SU-DHL-6 (cell line): ENCODE measurements at regions not wholly inside any gene's neighbourhood (a gene's known extent, or its start where the extent isn't known, plus 50 kb on each side); places are given as distances from the start of the nearest gene placed in this dataset.

Source experiments
- H2AFZ ChIP-seq: fragments of 200-600 bp; sonication (generic); 2 replicates; pipeline ENCODE4 v1.6.1; 2014; ENCODE audit warnings: low read depth, mild to moderate bottlenecking, moderate library complexity, mixed read lengths, antibody characterized with exemption, low read length; ENCODE audit not compliant: severe bottlenecking
- H3F3A ChIP-seq: fragments of 200-600 bp; shearing (Covaris generic); 2 replicates; pipeline ENCODE4 v1.6.0; 2016; ENCODE audit warnings: antibody characterized with exemption, mild to moderate bottlenecking; ENCODE audit not compliant: insufficient read depth
- H3K27ac ChIP-seq: fragments of 200-600 bp; sonication (generic); 2 replicates; pipeline ENCODE4 v1.5.1; 2016; ENCODE audit warnings: low read depth, mild to moderate bottlenecking, low read length, moderate library complexity, mixed read lengths
- H3K27me3 ChIP-seq: fragments of 200-600 bp; sonication (generic), shearing (Covaris generic); 2 replicates; pipeline ENCODE4 v1.6.0; 2014; ENCODE audit warnings: mild to moderate bottlenecking, low read length
- H3K36me3 ChIP-seq: fragments of 200-600 bp; sonication (generic); 2 replicates; pipeline ENCODE4 v1.6.1; 2014; ENCODE audit warnings: mild to moderate bottlenecking, low read length, mixed read lengths
- H3K4me2 ChIP-seq: fragments of 300-600, 200-600 bp; shearing (Covaris generic), sonication (generic); 2 replicates; pipeline ENCODE4 v1.6.0; 2014; ENCODE audit warnings: low read length, low read depth, mild to moderate bottlenecking; ENCODE audit not compliant: poor library complexity, severe bottlenecking
- H3K4me3 ChIP-seq: fragments of 200-600 bp; sonication (generic); 2 replicates; pipeline ENCODE4 v1.5.1; 2014; ENCODE audit warnings: antibody characterized with exemption, low read length, mild to moderate bottlenecking, mixed read lengths; ENCODE audit not compliant: insufficient read depth, poor library complexity, severe bottlenecking
- H3K79me2 ChIP-seq: fragments of 200-600 bp; sonication (generic); 2 replicates; pipeline ENCODE4 v1.6.1; 2014; ENCODE audit warnings: mild to moderate bottlenecking, low read length, moderate library complexity; ENCODE audit not compliant: insufficient read depth
- H3K9ac ChIP-seq: fragments of 200-600 bp; sonication (generic); 2 replicates; pipeline ENCODE4 v1.7.0; 2014; ENCODE audit warnings: mild to moderate bottlenecking, low read length
- H3K9me2 ChIP-seq: fragments of 200-600 bp; sonication (generic); replicated peaks from 2 replicates; pipeline ENCODE4 v1.6.1; 2014; ENCODE audit warnings: low read length; ENCODE audit not compliant: insufficient read depth
- H3K9me3 ChIP-seq: fragments of 200-600 bp; sonication (generic); 2 replicates; pipeline ENCODE4 v1.6.1; 2014; ENCODE audit warnings: low read length, mixed read lengths; ENCODE audit not compliant: insufficient read depth
- H4K20me1 ChIP-seq: fragments of 200-600 bp; sonication (generic); 2 replicates; pipeline ENCODE4 v1.6.1; 2014; ENCODE audit warnings: low read depth, mild to moderate bottlenecking, antibody characterized with exemption, low read length, moderate library complexity, mixed read lengths
- CTCF ChIP-seq: fragments of 200-600 bp; sonication (generic); IDR thresholded peaks from one replicate; pipeline ENCODE4 v1.5.1; 2017; ENCODE audit warnings: antibody characterized with exemption, mild to moderate bottlenecking, low read length, moderate library complexity; ENCODE audit not compliant: insufficient read depth, poor library complexity, severe bottlenecking
- EZH2phosphoT487 ChIP-seq: fragments of 200-600 bp; sonication (generic), shearing (Covaris generic); conservative IDR thresholded peaks from 2 replicates; pipeline ENCODE4 v1.6.1; 2018; ENCODE audit warnings: mild to moderate bottlenecking, antibody characterized with exemption, low read length, moderate library complexity, mixed read lengths

GRCh38 chr2:120423167-120423943, 77.4 kb downstream of the INHBB start:
- Histone ChIP-seq H3K9ac (no peak overlapping the region), H3K9me2 (no peaks in the 10 kb centered on the region), H3K79me2 (no peaks in the 10 kb centered on the region), H3K27ac (no peak overlapping the region), H3K27me3 (no peaks in the 10 kb centered on the region), H3K9me3 (no peaks in the 10 kb centered on the region), H3K36me3 (no peaks in the 10 kb centered on the region), H2AFZ (no peak overlapping the region), H4K20me1 (no peaks in the 10 kb centered on the region), H3F3A (no peaks in the 10 kb centered on the region), H3K4me3 (no peak overlapping the region), H3K4me2 (no peak overlapping the region)
- TF ChIP-seq EZH2phosphoT487 = no peak
- TF ChIP-seq CTCF = no peak

GRCh38 chr2:120424274-120424796, 78.4 kb downstream of the INHBB start:
- Histone ChIP-seq H3K27ac (no peak overlapping the region), H3K9me2 (no peaks in the 10 kb centered on the region), H3K79me2 (no peaks in the 10 kb centered on the region), H3K36me3 (no peaks in the 10 kb centered on the region), H3K4me2 (no peak overlapping the region), H4K20me1 (no peaks in the 10 kb centered on the region), H3F3A (no peaks in the 10 kb centered on the region), H3K9ac (no peak overlapping the region), H3K9me3 (no peaks in the 10 kb centered on the region), H3K27me3 (no peaks in the 10 kb centered on the region), H3K4me3 (no peak overlapping the region), H2AFZ (no peak overlapping the region)
- TF ChIP-seq EZH2phosphoT487 (no peak), CTCF (no peak)

- Histone ChIP-seq H3K9me2 (no peaks in the 10 kb centered on the region), H3K4me2 (no peak overlapping the region), H3K36me3 (no peaks in the 10 kb centered on the region), H3K27ac (no peak overlapping the region), H3F3A (no peaks in the 10 kb centered on the region), H3K27me3 (no peaks in the 10 kb centered on the region), H3K9me3 (no peaks in the 10 kb centered on the region), H3K4me3 (no peak overlapping the region), H2AFZ (no peak overlapping the region), H3K9ac (no peak overlapping the region), H3K79me2 (no peaks in the 10 kb centered on the region), H4K20me1 (no peaks in the 10 kb centered on the region)
- TF ChIP-seq EZH2phosphoT487 (no peak), CTCF (no peak)
Observed at GRCh38 chr2:120425014-120425413, 79.1 kb downstream of the INHBB start.
